ENCODE measurements at regions not wholly inside any gene's neighbourhood (a gene's known extent, or its start where the extent isn't known, plus 50 kb on each side); places are given as distances from the start of the nearest gene placed in this dataset.

GRCh38 chr10:131787961-131788360 is 112.8 kb upstream of the PPP2R2D start:
- Histone ChIP-seq H3K9me3 (no peaks in the 10 kb centered on the region), H3K4me3 (no peak overlapping the region), H3K4me1 (no peaks in the 10 kb centered on the region), H3K36me3 (no peaks in the 10 kb centered on the region), H3K27me3 (peaks cover 32% of the 10 kb centered on the region), H3K27ac (no peak overlapping the region)
- 73 to 74% methylated on average over 2 to 4 of the region's 4 CpGs for WGBS, 2 donors (ENCODE audit: low coverage in 1 of 2)
- TF ChIP-seq EP300 (IDR thresholded peaks at IDR 0.05), result no peak
- TF ChIP-seq POLR2AphosphoS5 (IDR thresholded peaks at IDR 0.05), result no peak
- no peak for TF ChIP-seq POLR2A (IDR thresholded peaks at IDR 0.05)
- TF ChIP-seq, protein P1, sequence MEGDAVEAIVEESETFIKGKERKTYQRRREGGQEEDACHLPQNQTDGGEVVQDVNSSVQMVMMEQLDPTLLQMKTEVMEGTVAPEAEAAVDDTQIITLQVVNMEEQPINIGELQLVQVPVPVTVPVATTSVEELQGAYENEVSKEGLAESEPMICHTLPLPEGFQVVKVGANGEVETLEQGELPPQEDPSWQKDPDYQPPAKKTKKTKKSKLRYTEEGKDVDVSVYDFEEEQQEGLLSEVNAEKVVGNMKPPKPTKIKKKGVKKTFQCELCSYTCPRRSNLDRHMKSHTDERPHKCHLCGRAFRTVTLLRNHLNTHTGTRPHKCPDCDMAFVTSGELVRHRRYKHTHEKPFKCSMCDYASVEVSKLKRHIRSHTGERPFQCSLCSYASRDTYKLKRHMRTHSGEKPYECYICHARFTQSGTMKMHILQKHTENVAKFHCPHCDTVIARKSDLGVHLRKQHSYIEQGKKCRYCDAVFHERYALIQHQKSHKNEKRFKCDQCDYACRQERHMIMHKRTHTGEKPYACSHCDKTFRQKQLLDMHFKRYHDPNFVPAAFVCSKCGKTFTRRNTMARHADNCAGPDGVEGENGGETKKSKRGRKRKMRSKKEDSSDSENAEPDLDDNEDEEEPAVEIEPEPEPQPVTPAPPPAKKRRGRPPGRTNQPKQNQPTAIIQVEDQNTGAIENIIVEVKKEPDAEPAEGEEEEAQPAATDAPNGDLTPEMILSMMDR (IDR thresholded peaks at IDR 0.05), result no peak
- ATAC-seq, result no peak

- TF ChIP-seq, protein P1 (IDR thresholded peaks at IDR 0.05), result no peak
- TF ChIP-seq EP300 (IDR thresholded peaks at IDR 0.05) (no peak), POLR2AphosphoS5 (IDR thresholded peaks at IDR 0.05) (no peak), POLR2A (IDR thresholded peaks at IDR 0.05) (no peak)
- Histone ChIP-seq H3K9me3 (no peaks in the 10 kb centered on the region), H3K4me1 (no peaks in the 10 kb centered on the region), H3K36me3 (no peaks in the 10 kb centered on the region), H3K27me3 (peaks cover 36% of the 10 kb centered on the region), H3K27ac (no peak overlapping the region), H3K4me3 (no peak overlapping the region)
- WGBS, 2 donors (ENCODE audit: low coverage in 1 of 2), result 31 to 71% methylated on average over 3 to 6 of the region's 6 CpGs
- no peak for ATAC-seq
Observed at GRCh38 chr10:131788386-131788785, 112.4 kb upstream of the PPP2R2D start.

DNA sequence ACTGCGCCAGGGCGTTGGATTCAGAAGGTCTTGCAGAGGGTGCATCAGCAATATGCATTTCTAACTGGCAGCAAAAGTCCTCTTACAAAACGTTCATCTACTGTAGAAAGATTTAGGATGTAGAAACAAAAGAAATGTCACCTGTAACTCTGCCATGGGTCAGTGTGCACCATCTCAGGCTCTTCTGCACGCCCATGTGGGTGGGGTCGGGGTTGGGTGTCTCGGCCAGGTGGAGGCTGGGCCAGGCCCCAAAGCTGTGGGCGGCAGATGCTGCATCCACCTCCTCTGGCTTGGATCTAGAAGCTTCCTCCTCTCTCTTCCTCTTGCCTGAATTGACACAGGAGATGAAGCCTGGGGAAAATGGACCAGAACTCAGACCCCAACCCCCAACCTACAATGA is 111.3 kb upstream of the PPP2R2D start:
- no peaks in the 10 kb centered on the region for H3K9me3 ChIP-seq
- H3K27ac ChIP-seq, result no peak overlapping the region
- 50 to 93% methylated on average over 1 to 3 of the region's 7 CpGs for WGBS, 2 donors (ENCODE audit: low coverage in 1 of 2)
- no peaks in the 10 kb centered on the region for H3K36me3 ChIP-seq
- H3K27me3 ChIP-seq, result peaks cover 38% of the 10 kb centered on the region
- no peaks in the 10 kb centered on the region for H3K4me1 ChIP-seq
- ATAC-seq, result no peak
- no peak overlapping the region for H3K4me3 ChIP-seq
- TF ChIP-seq EP300 (IDR thresholded peaks at IDR 0.05), result no peak

- TF ChIP-seq POLR2A (IDR thresholded peaks at IDR 0.05) (no peak), POLR2AphosphoS5 (IDR thresholded peaks at IDR 0.05) (no peak), EP300 (IDR thresholded peaks at IDR 0.05) (no peak)
- TF ChIP-seq, protein P1 (IDR thresholded peaks at IDR 0.05), result no peak
- no peak for ATAC-seq
- WGBS, 2 donors (ENCODE audit: low coverage in 1 of 2), result 83% methylated on average over 1 of the region's 4 CpGs; no CpG with 5 or more reads in 1 of the 2 donors
- no peaks in the 10 kb centered on the region for H3K36me3 ChIP-seq
- no peaks in the 10 kb centered on the region for H3K9me3 ChIP-seq
- no peak overlapping the region for H3K27ac ChIP-seq
- H3K27me3 ChIP-seq, result peaks cover 38% of the 10 kb centered on the region
- H3K4me3 ChIP-seq, result no peak overlapping the region
- no peaks in the 10 kb centered on the region for H3K4me1 ChIP-seq
Observed at GRCh38 chr10:131790021-131790420, 110.8 kb upstream of the PPP2R2D start.

- H3K27me3 ChIP-seq, result peaks cover 46% of the 10 kb centered on the region
- no peaks in the 10 kb centered on the region for H3K4me1 ChIP-seq
- H3K27ac ChIP-seq, result no peak overlapping the region
- no peak for TF ChIP-seq POLR2A (IDR thresholded peaks at IDR 0.05)
- no peak for TF ChIP-seq POLR2AphosphoS5 (IDR thresholded peaks at IDR 0.05)
- TF ChIP-seq, protein P1 (IDR thresholded peaks at IDR 0.05), result no peak
- ATAC-seq, result no peak
- peaks cover 0 to 17% (median 0%) of the 10 kb centered on the region in 3 donors for H3K9me3 ChIP-seq
- 0% methylated on average over 1 of the region's 12 CpGs; no CpG with 5 or more reads in 1 of the 2 donors for WGBS, 2 donors (ENCODE audit: low coverage in 1 of 2)
- H3K36me3 ChIP-seq, result no peaks in the 10 kb centered on the region
- H3K4me3 ChIP-seq, result no peak overlapping the region
Observed at GRCh38 chr10:131792011-131792651, 108.7 kb upstream of the PPP2R2D start.

Measured in gastroesophageal sphincter (tissue), 4 donors.